Astrocyte of the spinal cord (primary cell): ENCODE measurements at regions not wholly inside any gene's neighbourhood (a gene's known extent, or its start where the extent isn't known, plus 50 kb on each side); places are given as distances from the start of the nearest gene placed in this dataset.

Experiments
- DNase-seq: peaks from one replicate; pipeline ENCODE4 v3.0.0; 2011; ENCODE audit warnings: low read depth, low spot score
- H3K4me3 ChIP-seq: 2 replicates; pipeline ENCODE4 v1.5.1; 2011; ENCODE audit warnings: low read depth, mild to moderate bottlenecking, low read length, moderate library complexity
- CTCF ChIP-seq: IDR thresholded peaks from 2 replicates; pipeline ENCODE4 v1.5.1; 2012; ENCODE audit warnings: low read depth, mild to moderate bottlenecking, low read length, inconsistent platforms
- in situ Hi-C: cut with HindIII; loops from 2 replicates; pipeline ENCODE4 v1.10.0; 2017; ENCODE audit warnings: low sequenced_read_pairs

GRCh38 chr20:39825524-39825923 is 863.4 kb downstream of the DHX35 start:
- no peak for DNase-seq
- no peak for TF ChIP-seq CTCF
- no peak overlapping the region for H3K4me3 ChIP-seq
- in situ Hi-C loops = no loop called here

- TF ChIP-seq CTCF = no peak
- H3K4me3 ChIP-seq = no peak overlapping the region
- peak; percentile 96 for DNase-seq
- in situ Hi-C loops = no loop called here
Observed at GRCh38 chr20:39823224-39823623, 861.1 kb downstream of the DHX35 start.

GRCh38 chr20:39822667-39823066 is 860.5 kb downstream of the DHX35 start:
- no peak overlapping the region for H3K4me3 ChIP-seq
- peak; percentile 82 for DNase-seq
- TF ChIP-seq CTCF = no peak
- in situ Hi-C loops = no loop called here

- in situ Hi-C loops = no loop called here
- no peak overlapping the region for H3K4me3 ChIP-seq
- DNase-seq = no peak
- no peak for TF ChIP-seq CTCF
Observed at GRCh38 chr20:39813190-39813829, 851.2 kb downstream of the DHX35 start.

GRCh38 chr20:39812116-39812515 is 850.0 kb downstream of the DHX35 start:
- in situ Hi-C loops = no loop called here
- no peak overlapping the region for H3K4me3 ChIP-seq
- no peak for DNase-seq
- TF ChIP-seq CTCF = no peak

- in situ Hi-C loops = no loop called here
- H3K4me3 ChIP-seq = no peak overlapping the region
- no peak for TF ChIP-seq CTCF
- no peak for DNase-seq
Observed at GRCh38 chr20:39810309-39810708, 848.2 kb downstream of the DHX35 start.
